ENCODE measurements at regions not wholly inside any gene's neighbourhood (a gene's known extent, or its start where the extent isn't known, plus 50 kb on each side); places are given as distances from the start of the nearest gene placed in this dataset.
"Not testable (repeated sequence)": the region's sequence is repeated elsewhere in the genome, so short reads cannot be mapped to it uniquely, and the experiment has no call there.

DNA sequence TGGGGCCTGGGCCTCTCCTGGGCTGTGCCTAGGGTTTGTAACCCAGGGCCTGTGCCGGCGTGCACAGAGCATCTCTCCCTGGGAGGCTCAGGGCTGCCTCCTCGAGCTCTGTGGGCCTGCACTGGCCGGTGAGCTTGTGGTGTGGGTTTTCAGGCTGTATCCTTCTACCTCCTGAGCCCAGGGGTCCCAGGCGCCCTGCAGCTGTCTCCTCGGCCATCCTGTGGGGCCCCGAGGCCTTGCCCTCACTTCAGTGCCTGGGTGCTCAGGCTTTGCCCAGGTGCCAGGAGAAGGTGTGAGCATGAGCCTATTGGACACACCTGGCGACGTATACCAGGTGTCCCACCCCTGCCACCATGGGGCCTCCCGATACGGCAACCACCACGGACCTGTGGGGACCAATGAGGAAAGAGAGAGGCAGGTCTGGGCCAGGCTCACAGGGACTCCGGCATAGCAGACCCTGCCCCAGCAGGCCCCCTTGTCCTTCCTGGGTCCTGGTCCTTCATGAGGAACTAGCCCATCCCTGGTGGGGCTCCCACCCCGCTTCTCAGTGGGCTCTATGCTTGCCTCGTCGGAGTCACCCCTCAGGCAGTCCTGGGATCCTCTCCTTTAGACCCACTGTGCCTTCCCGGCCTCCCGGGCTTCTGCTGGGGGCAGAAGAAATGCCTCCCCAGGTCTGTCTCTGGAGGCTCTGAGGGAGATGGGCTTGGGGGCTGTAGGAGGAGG lies 400.2 kb downstream of the TMEM121 start:
- DNase-seq = no peak

- no peak for DNase-seq
Measured at GRCh38 chr14:105927096-105928060, 401.0 kb downstream of the TMEM121 start.

DNA sequence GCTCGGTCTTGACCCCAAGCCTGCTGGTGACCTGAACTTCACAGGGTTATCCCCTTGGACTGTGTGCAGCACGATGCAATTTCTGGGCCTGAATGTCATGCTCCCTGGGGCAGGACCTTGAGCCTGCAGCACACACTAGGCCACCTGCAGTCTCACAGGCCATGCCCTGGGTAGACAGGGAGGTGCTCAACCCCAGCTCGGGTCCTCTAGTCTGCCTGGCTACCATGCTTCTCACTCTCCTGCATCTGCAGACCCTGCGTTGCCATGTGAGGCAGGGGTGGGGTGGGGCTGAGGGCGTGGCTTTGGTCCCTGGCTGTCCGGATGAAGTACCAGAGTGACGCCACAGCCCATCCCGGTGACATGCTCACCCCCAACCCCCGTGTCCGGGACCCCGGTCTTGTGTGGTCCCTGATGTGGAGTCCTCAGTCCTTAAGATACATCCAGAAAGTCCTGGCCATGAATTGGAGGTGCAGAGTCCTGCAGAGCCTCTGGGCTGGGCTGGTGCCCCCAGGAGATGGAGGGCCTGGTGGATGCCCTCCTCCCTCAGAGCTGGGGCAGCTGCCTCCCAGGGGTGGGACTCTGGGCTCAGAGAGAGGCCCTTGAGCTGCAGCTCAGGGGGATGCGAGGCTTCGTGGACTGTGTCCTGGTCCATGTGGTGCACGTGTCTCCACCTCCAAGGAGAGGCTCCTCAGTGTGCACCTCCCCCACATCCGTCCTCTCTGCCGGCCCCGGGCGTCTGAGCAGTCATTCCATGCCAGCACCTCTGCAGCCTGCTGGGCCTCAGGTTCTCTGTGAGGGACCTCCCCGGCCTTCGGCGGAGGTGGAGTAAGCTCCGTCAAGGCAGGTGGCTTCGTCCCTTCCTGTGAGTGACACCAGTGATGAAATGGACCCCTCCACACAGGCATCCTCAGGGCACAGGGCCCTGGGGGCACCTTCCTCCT lies 402.1 kb downstream of the TMEM121 start:
- not testable (repeated sequence) for DNase-seq

DNA sequence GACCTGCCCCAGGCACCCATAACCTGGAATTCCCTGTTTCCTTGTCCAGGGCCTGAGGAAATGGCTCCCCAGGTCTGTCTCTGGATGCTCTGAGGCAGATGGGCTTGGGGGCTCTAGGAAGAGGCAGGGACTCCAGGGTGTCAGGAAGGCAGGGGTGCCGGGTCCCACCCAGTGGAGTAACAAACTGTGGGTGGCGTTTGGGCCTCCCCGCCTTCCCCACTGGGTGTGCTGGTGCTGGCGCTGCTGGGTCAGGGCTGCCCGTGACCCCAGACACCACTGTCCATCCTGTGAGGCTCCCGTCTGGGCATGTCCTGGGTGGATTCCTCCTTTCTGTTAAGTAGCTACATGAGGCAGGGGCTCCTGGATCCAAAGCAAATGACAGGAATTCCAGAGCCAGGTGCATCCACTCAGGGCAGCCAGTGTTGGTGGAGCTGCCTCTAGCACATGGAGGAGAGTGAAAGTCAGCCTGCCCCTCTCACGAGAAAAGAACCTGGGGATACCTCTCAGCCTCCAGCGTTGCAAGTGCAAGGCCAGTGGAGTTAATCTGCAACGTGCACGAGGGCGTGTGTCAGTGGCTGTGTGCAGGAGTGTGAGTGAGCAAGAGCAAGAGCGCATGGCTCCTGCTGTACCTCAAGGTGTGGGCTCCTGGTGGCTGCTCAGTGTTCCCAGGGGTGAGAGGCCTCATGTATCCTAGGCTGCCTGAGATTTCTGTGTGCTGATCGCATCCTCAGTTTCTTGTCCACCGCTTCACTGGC lies 403.1 kb downstream of the TMEM121 start:
- DNase-seq = no peak

DNA sequence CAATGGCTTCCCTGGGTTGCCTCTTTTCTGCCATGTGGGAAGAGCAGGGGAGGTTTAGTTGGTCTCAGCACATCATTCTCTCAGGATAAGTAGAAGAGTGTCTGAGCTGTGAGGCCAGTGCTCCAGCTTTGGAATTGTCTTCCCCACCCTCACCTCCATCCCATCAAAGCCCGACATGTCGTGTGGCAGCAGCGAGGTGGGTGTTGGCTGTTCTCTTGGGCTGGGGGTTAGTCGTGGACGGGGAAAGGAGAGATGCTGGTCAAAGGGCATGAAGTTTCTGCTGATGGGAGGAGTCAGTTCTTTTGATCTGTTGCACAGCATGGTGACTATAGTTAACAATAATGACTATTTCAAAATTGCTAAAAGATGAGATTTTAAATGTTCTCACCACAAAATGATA lies 404.2 kb downstream of the TMEM121 start:
- no peak for DNase-seq

DNA sequence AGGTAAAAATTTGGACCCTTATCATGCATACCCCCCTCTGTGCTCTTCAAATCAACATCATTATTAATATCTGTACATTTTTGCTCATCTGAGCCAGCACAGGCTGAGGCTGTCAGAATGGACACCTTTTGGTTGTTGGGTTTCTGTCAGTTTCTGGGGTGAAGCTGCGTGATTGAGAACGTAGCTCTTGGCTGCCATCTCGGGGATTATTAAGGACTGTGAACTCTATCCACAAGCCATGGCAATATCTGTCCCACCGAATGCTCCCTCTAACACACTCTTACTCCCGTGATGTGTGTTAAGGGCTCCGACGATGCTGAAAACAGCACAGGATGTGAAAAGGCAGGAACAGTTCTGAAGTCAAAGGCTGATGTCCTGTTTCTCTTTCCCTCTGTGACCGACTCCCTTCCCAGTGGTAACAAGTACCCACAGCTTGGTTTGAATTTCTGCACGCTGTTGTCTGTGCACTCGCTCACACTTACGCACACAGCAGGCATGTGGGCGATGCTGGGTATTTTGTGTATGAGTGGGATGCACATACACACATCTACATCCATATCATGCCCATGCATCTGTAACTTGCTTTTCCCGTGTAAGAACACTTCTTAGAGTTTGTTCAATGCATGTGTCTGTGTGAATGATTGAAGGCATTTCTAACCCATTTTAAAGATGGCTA lies 405.6 kb downstream of the TMEM121 start:
- DNase-seq = no peak

- no peak for DNase-seq
Measured at GRCh38 chr14:105933238-105933637, 406.9 kb downstream of the TMEM121 start.

DNA sequence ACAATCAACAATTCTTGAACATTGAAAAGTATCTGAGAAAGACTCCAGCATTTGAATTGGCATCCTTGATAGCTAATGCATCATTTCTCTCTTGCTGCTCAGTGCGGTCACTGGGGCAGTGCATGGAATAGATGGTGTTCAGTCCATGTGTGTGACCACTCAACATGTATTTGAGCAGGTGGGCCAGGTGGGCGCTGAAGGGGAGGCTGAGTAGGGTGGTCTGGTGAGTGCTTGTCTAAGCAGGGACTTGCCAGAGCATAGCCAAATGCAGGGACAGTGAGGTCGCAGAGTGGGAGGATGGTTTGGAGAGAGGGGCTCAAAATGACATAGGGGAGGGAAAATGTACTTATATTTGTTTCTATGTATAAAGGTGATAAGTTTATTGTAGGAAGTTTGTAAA lies 409.0 kb downstream of the TMEM121 start:
- DNase-seq = no peak

GRCh38 chr14:105937253-105938054 lies 411.1 kb downstream of the TMEM121 start:
- no peak for DNase-seq

DNA sequence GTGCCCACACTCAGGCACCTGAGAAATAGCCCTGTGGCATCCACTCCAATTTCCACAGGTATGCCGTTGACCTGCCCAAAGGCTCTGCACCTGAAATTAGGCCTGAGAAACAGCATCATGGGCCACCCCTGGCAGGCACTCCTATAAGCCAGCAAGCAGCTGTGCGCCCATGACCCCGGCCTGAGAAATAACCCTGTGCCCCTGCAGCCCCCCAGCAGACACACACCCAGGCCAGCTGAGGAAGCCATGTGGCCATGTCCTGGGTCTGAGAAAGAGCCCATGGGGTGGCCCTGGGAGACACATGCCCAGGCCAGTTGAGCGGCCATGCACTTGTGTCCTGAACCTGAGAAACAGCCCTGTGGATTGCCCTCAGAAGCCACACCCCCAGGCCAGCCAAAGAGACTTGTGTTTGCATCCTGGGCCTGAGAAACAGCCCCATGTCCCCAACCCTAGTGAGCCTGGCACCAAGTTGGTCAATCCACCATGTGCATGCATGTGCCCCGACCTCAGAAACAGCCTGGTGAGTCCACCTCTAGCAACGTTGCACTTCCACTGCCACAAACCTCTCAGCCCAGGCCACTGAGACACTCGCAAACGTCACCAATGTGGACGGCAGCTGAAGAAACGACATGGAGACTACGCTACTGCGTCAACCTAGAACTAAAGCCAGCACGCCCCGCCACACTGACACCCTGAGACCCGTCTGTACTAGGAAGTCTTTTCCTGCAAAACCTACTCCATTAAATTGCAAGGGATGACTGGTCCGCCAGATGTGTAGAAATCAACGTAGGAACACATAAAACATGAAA lies 411.9 kb downstream of the TMEM121 start:
- no peak for DNase-seq

DNA sequence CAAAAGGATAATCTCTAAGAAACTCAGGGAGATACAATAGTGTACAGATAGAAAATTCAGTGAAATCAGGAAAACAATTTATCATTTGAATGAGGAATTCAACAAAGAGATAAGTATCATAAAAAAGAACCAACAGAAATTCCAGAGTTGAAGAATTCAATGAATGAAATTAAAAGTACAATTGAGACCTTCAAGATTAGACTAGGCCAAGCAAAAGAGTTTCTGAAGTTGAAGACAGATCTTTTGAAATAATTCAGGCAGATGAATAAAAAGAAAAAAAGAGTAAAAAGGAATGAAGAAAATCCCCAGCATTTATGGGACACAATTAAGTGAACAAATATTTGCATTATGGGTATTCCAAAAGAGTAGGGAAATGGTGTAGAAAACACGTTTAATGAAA lies 412.6 kb downstream of the TMEM121 start:
- no peak for DNase-seq

DNA sequence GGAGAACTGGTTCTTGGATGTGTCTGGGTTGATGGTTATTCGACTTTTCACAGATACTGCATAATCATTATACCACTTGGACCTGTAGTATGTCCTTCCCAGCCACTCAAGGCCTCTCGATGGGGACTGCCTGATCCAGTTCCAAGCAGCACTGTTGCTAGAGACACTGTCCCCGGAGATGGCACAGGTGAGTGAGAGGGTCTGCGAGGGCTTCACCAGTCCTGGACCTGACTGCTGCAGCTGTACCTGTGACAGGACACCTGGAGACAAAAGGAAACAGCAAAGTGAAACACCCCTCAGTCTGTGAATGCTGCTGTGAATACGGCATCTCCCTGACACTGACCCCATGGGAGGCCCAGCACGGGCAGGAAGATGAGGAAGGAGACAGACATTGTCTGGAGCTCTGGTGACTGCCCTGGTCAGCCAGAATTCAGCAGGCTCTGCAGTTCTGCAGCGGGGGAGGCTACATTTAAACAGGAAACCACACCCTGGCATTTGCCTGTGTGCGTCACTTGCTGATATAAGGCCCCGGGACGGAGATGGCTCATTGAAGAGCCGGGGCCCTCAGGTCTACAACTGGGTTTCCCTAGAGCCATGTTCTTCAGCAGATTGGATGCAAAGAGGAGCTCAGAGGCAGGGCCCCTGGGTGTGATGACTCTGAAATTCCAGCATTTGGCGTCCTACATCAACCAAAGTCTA lies 413.6 kb downstream of the TMEM121 start:
- DNase-seq = no peak

DNA sequence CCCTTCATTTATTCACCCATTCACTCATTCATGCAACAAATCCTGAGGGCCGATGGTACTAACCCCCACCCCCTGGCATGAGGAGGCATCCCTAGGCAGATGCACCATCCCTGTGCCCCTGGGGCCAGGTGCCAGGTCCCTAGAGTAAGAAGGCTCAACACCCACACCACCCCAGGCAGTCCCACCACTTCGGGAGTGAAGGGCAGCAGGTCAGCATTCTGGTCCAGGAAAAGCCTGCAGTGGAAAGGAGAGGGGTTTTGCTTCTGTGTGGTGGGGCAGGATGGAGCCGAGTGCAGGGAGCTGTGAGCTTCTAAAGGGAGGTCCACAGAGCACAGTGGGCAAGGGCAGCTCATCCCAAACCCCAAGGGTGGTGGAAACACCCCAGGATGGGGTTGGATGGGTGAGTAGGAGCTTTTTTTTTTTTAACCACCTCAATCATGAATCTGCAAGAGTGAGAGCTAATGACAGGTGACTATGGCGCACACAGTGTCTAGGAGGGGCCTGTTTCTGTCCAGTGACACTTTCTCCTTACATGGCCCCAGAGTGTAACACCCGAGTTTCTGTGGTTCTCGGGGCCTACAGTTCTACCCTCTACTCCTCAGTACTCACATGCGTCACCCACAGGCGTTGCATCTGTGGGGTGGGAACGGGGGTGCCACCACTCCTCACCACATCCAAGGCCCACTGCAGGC lies 414.3 kb downstream of the TMEM121 start:
- no peak for DNase-seq

GRCh38 chr14:105941226-105942166 lies 415.1 kb downstream of the TMEM121 start:
- DNase-seq = no peak

DNA sequence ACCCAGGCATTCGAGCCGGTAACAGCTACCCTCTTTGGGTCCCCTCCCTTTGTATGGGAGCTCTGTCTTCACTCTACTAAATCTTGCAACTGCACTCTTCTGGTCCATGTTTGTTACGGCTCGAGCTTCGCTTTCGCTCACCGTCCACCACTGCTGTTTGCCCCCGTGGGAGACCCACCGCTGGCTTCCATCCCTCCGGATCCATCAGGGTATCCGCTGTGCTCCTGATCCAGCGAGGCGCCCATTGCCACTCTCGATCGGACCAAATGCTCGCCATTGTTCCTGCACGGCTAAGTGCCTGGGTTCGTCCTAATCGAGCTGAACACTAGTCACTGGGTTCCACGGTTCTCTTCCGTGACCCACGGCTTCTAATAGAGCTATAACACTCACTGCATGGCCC lies 416.3 kb downstream of the TMEM121 start:
- not testable (repeated sequence) for DNase-seq

DNA sequence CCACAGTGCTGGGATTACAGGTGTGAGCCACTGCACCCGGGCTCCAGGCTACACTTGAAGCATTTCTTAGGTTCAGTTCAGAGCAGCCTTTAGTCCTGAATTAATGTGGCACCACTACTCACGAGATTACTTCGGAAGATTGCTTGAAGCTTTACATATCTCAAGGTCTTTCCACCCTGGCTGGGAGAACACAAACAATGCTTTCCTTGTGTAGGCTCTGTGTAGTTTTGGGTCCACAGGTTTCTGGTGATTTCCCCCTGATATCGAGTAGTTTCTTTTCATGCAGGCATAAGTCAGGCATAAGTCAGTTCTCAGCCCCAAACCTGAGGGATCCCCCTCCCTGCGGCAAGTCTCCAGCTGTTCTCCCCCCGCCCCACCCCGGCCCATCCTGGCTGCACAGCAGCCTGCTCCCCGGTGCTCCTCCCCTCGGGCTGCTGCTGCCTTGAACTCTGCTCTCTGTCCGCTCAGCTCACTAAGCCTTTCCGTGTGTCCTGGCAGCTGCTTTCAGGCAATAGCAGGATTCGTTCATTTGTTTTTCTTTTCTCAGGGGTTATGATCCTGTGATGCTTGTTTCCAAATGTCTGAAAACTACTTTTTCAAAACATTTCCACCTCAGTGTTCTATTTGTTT lies 417.7 kb downstream of the TMEM121 start:
- DNase-seq = no peak

Data from activated CD8-positive, alpha-beta memory T cell treated with anti-CD3 and anti-CD28 coated beads, Interleukin-2, amount 50 U/mL, for 4 hours (primary cell).